Transverse colon (tissue), 4 donors: ENCODE measurements at regions not wholly inside any gene's neighbourhood (a gene's known extent, or its start where the extent isn't known, plus 50 kb on each side); places are given as distances from the start of the nearest gene placed in this dataset.

Experiments
- EP300 ChIP-seq: sonication (generic); formaldehyde crosslinking; IDR thresholded peaks from one replicate; pipeline ENCODE4 v1.6.1; 2017; ENCODE audit warnings: antibody characterized with exemption, low read depth
- POLR2A ChIP-seq: fragments of 450-650 bp; IDR thresholded peaks from one replicate; pipeline ENCODE4 v1.6.1; 2016; ENCODE audit warnings: antibody characterized with exemption, mild to moderate bottlenecking, moderate library complexity
- POLR2AphosphoS5 ChIP-seq, 3 donors: sonication (generic); formaldehyde crosslinking; IDR thresholded peaks; one replicate each; pipeline ENCODE4 v1.6.1; 2016; ENCODE audit warnings: antibody characterized with exemption in 3 of 3
- TF ChIP-seq, protein P1 (sequence below), 5 experiments: fragments of 200-600 bp in 3 of 5; fragments of 450-650 bp in 2 of 5; sonication (generic) in 3 of 5; IDR thresholded peaks; 1 replicate in 2 of 5; 2 replicates in 3 of 5; pipeline ENCODE4 v1.5.1; 2016 to 2017; ENCODE audit warnings: antibody characterized with exemption in 5 of 5, inconsistent platforms in 3 of 5, mild to moderate bottlenecking in 2 of 5, moderate library complexity in 1 of 5

DNA sequence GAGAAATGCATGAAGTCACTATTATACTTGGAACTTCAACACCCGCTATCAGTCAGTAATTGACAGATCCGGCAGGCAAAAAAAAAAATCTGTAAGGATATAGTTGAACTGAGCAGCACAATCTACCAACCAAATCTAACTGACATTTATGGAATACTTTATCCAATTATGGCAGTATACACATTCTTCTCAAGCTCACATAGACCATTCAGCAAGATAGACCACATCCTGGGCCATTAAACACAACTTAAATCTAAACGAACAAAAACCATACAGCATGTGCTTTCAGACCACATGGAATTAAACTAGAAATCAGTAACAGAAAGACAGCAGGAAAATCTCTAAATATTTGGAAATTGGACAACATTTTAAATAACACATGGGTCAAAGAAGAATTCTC lies 112.7 kb downstream of the MPP7 start:
- TF ChIP-seq, protein P1, sequence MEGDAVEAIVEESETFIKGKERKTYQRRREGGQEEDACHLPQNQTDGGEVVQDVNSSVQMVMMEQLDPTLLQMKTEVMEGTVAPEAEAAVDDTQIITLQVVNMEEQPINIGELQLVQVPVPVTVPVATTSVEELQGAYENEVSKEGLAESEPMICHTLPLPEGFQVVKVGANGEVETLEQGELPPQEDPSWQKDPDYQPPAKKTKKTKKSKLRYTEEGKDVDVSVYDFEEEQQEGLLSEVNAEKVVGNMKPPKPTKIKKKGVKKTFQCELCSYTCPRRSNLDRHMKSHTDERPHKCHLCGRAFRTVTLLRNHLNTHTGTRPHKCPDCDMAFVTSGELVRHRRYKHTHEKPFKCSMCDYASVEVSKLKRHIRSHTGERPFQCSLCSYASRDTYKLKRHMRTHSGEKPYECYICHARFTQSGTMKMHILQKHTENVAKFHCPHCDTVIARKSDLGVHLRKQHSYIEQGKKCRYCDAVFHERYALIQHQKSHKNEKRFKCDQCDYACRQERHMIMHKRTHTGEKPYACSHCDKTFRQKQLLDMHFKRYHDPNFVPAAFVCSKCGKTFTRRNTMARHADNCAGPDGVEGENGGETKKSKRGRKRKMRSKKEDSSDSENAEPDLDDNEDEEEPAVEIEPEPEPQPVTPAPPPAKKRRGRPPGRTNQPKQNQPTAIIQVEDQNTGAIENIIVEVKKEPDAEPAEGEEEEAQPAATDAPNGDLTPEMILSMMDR (IDR thresholded peaks at IDR 0.05), result no peak
- TF ChIP-seq POLR2A (no peak), EP300 (no peak), POLR2AphosphoS5 (IDR thresholded peaks at IDR 0.05) (no peak)
